HG02885 (cell line): ENCODE measurements at regions not wholly inside any gene's neighbourhood (a gene's known extent, or its start where the extent isn't known, plus 50 kb on each side); places are given as distances from the start of the nearest gene placed in this dataset.
"Not testable (repeated sequence)": the region's sequence is repeated elsewhere in the genome, so short reads cannot be mapped to it uniquely, and the experiment has no call there.

Experiments used
- ATAC-seq: cut with Tn5 transposase; IDR thresholded peaks from one replicate; pipeline ENCODE4 v1.9.1; 2021; ENCODE audit warnings: mild to moderate bottlenecking; ENCODE audit not compliant: unreplicated experiment, poor library complexity

- no peak for ATAC-seq
Measured at GRCh38 chr5:72654231-72654630, 147.0 kb upstream of the ZNF366 start.

- no peak for ATAC-seq
Measured at GRCh38 chr5:72653586-72653985, 146.4 kb upstream of the ZNF366 start.

GRCh38 chr5:72651779-72652178 is 144.6 kb upstream of the ZNF366 start:
- no peak for ATAC-seq

- ATAC-seq, result no peak
Measured at GRCh38 chr5:72651109-72651508, 143.9 kb upstream of the ZNF366 start.

GRCh38 chr5:72649449-72649848 is 142.2 kb upstream of the ZNF366 start:
- no peak for ATAC-seq

- no peak for ATAC-seq
Measured at GRCh38 chr5:72648480-72648879, 141.3 kb upstream of the ZNF366 start.

GRCh38 chr5:72647806-72648205 is 140.6 kb upstream of the ZNF366 start:
- no peak for ATAC-seq

- no peak for ATAC-seq
Measured at GRCh38 chr5:72646246-72646866, 139.1 kb upstream of the ZNF366 start.

GRCh38 chr5:72645064-72645846 is 138.0 kb upstream of the ZNF366 start:
- no peak for ATAC-seq

GRCh38 chr5:72644296-72644695 is 137.1 kb upstream of the ZNF366 start:
- ATAC-seq, result no peak

- ATAC-seq, result no peak
Measured at GRCh38 chr5:72641164-72641563, 134.0 kb upstream of the ZNF366 start.

GRCh38 chr5:72637058-72637457 is 129.8 kb upstream of the ZNF366 start:
- ATAC-seq, result no peak

- ATAC-seq, result not testable (repeated sequence)
Measured at GRCh38 chr5:72636565-72636964, 129.4 kb upstream of the ZNF366 start.

- ATAC-seq, result no peak
Measured at GRCh38 chr5:72634444-72634843, 127.2 kb upstream of the ZNF366 start.

GRCh38 chr5:72633649-72634048 is 126.4 kb upstream of the ZNF366 start:
- ATAC-seq, result no peak

- ATAC-seq, result no peak
Measured at GRCh38 chr5:72633041-72633445, 125.8 kb upstream of the ZNF366 start.

GRCh38 chr5:72630721-72631120 is 123.5 kb upstream of the ZNF366 start:
- ATAC-seq, result no peak

GRCh38 chr5:72630081-72630480 is 122.9 kb upstream of the ZNF366 start:
- ATAC-seq, result no peak

- ATAC-seq, result no peak
Measured at GRCh38 chr5:72628771-72629371, 121.7 kb upstream of the ZNF366 start.

GRCh38 chr5:72625332-72625731 is 118.1 kb upstream of the ZNF366 start:
- ATAC-seq, result no peak

- no peak for ATAC-seq
Measured at GRCh38 chr5:72624641-72625236, 117.5 kb upstream of the ZNF366 start.
